GM19239 (cell line): ENCODE measurements at regions not wholly inside any gene's neighbourhood (a gene's known extent, or its start where the extent isn't known, plus 50 kb on each side); places are given as distances from the start of the nearest gene placed in this dataset.

ENCODE experiments used
- DNase-seq: peaks from one replicate; pipeline ENCODE4 v3.0.0; 2011; ENCODE audit warnings: low spot score; ENCODE audit not compliant: insufficient read length
- FAIRE-seq: peaks from 2 replicates; lab custom pipeline; 2011; peaks lifted over from hg19 to GRCh38; lab: Jason Lieb, UNC

GRCh38 chr14:30291216-30291615 is 267.7 kb upstream of the G2E3 start:
- no peak for DNase-seq
- no peak for FAIRE-seq

GRCh38 chr14:30292541-30292940 is 266.4 kb upstream of the G2E3 start:
- FAIRE-seq (no peak), DNase-seq (no peak)

DNA sequence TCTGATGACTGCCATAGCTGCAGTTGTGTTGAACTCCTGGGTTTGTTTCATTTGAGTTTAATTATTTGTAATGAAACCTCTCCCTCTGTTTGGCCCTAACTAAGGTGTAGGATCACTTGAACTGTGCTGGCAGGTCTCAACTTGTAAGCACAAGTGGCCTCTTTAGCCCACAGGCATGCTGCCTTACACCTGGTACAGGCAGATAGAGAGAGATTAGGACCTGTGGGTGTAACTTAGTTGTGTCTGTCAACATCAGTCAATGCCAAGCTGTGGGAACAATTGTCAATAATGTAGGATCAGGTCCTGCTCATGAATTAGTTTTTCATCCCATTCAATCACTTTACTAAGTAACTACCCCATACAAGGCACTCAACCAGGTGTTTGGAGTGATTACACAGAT is 263.0 kb upstream of the G2E3 start:
- FAIRE-seq (no peak), DNase-seq (no peak)

DNA sequence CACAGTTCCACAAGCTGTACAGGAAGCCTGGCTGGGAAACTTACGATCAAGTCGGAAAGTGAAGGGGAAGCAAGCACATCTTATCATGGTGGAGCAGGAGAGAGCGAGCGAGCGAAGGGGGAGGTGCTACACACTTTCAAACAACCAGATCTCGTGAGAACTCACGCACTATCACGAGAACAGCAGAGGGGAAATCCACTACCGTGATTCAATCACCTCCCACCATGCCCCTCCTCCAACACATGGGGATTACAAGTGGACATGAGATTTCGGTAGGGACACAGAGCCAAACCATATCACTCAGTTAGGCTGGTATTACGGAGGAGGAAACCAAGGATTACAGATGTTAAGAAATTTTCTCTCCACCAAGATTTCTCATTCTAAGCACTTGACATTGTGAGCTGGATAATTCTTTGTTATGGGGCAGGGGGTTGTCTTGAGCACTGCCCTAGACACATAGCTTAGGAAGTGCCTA is 262.0 kb upstream of the G2E3 start:
- DNase-seq (no peak), FAIRE-seq (no peak)

GRCh38 chr14:30297876-30298795 is 260.8 kb upstream of the G2E3 start:
- FAIRE-seq (no peak), DNase-seq (no peak)

DNA sequence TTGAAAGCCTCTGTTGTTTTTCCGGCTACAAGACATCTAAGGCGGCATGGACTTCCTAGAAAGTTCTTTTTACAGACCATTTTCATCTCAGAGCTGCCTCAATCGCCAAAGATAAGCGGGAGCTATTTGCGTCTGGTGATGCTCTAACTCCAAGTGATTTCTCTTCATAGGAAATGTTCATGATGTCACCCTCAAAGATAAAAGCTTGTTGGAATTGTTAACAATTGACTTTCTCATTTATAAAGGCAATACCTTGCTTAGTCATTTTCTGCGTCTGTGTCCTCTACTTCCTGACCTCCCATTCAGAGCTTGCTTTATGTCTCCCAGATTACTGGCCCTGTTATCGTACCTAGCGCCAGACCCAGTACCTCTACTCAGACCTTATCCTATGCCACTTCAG is 259.0 kb upstream of the G2E3 start:
- FAIRE-seq: no peak
- no peak for DNase-seq

DNA sequence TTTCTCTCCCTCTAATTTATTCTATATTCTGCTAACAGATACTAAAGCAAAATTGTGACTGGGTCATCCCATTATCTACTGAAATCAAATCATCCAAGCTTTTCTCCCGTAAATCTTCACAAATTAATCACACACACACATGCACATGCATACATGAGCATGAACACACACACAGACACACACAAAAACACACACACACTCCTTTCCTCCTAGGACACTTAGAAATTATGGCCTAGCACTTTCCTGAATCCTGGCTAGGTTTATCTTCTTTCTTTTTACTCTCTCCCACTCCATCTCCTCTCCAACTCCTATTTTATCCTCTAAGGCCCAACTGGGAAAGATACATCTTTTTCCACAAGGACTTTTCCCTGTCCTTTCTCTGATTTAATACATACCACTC is 255.6 kb upstream of the G2E3 start:
- DNase-seq (no peak), FAIRE-seq (no peak)

DNA sequence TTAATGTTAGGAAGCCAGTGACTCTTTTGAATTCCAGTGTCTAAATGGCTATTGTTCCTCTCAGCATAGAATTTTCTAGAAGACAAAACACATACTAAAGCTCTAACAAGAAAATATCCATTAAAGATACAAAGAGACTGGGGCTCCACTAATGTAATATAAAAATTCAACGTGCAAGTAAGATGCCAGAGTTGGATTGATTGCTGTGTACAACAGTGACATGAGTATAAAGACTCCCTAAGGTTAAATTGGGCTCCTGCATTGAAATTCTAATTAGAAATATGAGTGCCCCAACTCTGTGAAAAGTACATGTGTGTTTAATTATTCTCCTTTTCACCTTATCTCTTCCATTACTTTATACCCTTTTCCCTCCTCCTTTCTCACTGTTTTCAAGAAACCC is 253.6 kb upstream of the G2E3 start:
- no peak for FAIRE-seq
- no peak for DNase-seq

DNA sequence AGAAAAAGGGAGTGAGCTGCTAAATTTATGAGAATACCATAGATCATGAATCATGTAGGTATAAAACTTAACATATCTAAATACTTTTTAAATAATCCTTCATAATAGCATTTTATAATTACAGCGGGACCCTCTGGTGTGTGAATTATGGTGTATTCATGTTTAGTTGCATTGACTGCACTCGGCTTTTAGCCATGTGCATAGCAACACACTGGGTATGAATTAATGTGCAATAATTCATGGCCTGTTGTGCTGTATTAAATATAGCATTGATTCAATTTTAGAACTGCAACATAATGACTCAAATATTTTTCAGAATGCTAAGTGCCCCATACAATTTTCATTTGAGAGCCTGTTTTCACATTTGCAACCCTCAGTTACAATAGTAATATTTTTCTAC is 249.6 kb upstream of the G2E3 start:
- FAIRE-seq (no peak), DNase-seq (no peak)

DNA sequence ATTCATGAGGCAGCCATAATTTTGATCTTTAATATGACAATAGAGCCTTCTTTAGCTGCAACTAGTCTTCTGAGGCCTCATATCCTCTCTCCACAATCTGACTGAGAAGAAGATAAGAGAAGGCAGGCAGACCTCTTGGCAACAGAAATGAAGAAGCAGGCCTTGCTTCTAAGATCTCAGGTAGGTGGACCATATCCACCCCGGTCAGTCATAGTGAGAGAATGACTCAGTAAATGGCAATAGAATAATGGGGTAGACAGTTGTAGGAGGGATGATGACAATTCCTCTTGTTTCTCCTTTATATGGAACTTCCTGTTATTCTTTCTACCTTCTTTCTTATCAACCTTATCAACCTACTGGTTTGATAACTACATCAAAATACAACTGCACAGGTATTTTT is 246.7 kb upstream of the G2E3 start:
- FAIRE-seq: no peak
- no peak for DNase-seq

GRCh38 chr14:30317729-30318128 is 241.2 kb upstream of the G2E3 start:
- no peak for FAIRE-seq
- no peak for DNase-seq

GRCh38 chr14:30322819-30323218 is 236.1 kb upstream of the G2E3 start:
- FAIRE-seq: no peak
- no peak for DNase-seq

DNA sequence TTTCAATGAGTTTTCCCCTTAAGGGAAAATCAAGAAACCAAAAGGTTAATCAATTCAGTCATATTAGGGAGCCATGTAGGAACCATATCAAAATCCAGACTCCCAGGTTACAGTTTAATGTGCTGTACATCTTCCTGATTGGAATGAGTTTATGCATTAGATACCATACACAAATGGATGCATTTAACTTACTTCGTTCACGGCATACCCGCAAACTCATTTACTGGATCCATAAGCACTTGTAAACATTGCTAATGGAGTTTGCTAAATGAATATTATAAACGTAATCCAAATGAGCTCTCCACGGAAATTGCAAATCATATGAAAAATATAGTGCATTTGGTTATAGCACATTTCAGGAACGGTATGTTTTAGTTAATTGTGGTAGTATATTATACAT is 228.9 kb upstream of the G2E3 start:
- FAIRE-seq (no peak), DNase-seq (no peak)

DNA sequence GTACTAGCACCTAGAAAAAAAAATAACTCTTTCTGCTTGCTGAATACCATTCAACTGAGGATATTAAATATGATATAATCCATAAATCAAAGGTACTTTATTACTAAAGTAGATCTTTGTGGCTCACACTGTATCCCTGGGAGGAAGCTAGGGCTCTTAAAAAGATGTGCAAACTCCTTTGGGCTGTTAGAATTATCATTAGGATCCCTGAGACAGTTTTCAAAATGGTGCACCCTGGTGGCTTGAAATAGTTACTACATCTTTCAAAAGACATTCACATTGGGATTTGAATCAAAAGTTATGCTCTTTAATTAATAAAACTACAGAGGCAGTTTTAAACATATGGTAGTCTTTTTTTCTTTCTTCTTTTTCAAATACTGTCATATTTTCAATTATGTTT is 228.5 kb upstream of the G2E3 start:
- FAIRE-seq (no peak), DNase-seq (no peak)

- DNase-seq: no peak
- no peak for FAIRE-seq
Observed at GRCh38 chr14:30331030-30331429, 227.9 kb upstream of the G2E3 start.

DNA sequence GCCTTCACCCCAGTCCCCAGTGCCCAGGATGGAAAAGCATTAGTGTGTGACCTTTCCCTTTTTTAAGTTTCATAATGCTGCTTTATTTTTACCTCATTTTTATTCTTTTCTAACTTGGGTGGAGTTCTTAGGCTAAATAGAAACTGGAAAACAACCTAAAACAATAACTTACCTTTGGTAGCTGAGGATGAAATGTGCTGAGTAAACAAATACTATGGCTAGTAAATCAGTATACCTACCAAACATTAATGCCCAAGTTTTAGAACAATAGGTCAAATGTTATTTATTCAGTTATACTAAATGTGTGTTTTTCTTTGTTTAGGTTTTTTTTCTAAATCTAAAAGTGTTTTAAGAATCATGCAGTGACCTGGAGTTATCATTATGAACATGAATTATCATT is 226.6 kb upstream of the G2E3 start:
- no peak for DNase-seq
- FAIRE-seq: no peak

DNA sequence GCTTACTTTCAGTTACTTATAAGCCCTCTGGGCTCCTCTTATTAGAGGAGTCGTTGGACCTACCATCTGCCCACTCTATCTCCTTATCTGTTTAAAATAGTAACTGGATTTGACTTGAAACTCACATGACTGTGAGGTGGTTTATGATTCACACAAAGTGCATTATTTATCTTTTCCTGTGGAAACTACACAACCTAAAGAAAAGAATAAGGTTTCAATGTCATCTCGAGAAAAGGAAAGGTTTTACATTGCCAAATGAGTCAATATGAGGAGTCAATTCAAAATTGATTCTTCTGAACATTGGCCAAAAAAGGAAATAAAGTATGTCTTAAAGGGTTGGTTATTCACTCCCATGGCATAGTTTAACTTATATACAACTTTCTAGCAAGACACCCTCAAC is 225.0 kb upstream of the G2E3 start:
- no peak for DNase-seq
- no peak for FAIRE-seq

GRCh38 chr14:30337456-30337855 is 221.5 kb upstream of the G2E3 start:
- FAIRE-seq: no peak

GRCh38 chr14:30339311-30339901 is 219.6 kb upstream of the G2E3 start:
- DNase-seq (no peak), FAIRE-seq (no peak)

More at GRCh38 chr14:30337456-30337855, 221.5 kb upstream of the G2E3 start:
- no peak for DNase-seq

- DNase-seq (no peak), FAIRE-seq (no peak)
Observed at GRCh38 chr14:30340495-30340894, 218.5 kb upstream of the G2E3 start.

DNA sequence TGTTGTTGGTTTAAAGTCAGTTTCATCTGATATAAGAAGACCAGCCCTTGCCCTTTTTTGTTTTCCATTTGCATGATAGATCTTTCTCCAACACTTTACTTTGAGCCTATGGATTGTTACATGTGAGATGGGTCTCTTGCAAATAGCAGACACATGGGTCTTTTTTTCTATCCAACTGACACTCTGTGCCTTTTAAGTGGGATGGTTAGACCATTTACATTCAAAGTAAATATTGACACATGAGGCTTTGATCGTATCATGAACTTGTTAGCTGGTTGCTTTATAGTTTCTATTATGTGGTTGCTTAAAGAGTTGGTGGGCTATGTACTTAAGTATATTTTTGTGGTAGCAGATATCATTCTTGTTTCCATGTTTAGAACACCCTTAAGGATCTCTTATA is 213.4 kb upstream of the G2E3 start:
- DNase-seq (no peak), FAIRE-seq (no peak)

- FAIRE-seq (no peak), DNase-seq (no peak)
Observed at GRCh38 chr14:30348445-30348844, 210.5 kb upstream of the G2E3 start.
